Stimulated activated CD8-positive, alpha-beta memory T cell treated with anti-CD3 and anti-CD28 coated beads, Interleukin-2, amount 100 ng/mL, for 1 hour (primary cell): ENCODE measurements at regions not wholly inside any gene's neighbourhood (a gene's known extent, or its start where the extent isn't known, plus 50 kb on each side); places are given as distances from the start of the nearest gene placed in this dataset.

Source experiments
- DNase-seq, 2 donors: peaks; one replicate each; pipeline ENCODE4 v3.0.0-alpha.2; 2020; ENCODE audit warnings: low read depth in 2 of 2

DNA sequence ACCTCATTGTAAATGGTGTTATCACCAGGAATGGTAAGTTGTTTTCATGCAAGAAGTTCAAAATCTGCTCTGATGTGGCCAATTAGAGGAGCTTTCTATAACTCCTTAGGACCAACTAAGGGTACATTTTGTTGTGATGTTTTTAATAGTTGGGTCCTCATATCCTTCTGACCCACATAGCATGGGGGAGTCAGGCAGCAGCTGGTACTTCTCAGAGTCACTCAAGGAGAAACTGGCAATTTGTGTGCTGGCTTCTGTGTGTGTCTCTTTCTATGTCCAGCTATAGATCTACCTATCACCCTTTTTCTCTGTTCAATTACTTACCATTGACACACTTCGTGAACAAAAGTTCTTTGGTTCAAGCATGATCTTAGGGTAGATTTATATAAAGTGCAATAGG is 194.3 kb upstream of the TENM3 start:
- no peak for DNase-seq

DNA sequence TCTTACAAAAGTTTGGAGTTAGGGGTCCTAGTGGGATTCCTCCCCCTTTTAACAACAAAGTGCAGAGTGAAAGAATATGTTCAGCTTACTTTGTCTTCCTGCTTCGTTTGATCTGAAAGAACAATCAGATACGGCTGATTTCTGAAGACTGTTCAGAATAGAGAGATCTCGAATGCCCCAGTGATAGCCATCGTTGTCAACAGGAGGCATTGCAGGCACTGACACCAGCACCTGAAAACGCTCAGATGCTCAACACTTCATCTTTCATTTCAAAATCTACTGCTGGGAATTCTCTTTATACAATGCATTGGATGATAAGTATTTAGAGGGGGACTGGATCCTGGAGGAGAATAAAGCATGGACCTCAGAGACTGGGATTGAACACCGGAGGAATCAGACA is 186.3 kb upstream of the TENM3 start:
- DNase-seq = no peak

DNA sequence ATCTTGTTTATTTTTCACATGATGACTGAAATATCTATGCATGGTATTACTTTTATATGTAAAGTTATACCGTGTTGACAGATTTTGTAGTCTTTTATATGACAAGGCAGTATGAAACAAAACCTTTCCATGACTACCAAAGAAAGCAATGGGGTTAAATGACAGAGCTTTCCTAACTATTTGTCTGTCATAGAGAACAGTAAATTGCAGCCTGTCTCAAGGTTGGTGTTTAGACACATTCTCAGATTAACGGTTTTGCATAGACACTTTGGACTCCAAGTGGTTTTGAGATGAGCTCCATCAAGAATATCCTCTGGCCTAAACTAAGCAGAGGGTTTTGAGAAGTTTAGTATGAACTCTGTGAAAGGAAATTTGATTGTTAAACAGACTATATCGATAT is 180.7 kb upstream of the TENM3 start:
- no peak for DNase-seq

DNA sequence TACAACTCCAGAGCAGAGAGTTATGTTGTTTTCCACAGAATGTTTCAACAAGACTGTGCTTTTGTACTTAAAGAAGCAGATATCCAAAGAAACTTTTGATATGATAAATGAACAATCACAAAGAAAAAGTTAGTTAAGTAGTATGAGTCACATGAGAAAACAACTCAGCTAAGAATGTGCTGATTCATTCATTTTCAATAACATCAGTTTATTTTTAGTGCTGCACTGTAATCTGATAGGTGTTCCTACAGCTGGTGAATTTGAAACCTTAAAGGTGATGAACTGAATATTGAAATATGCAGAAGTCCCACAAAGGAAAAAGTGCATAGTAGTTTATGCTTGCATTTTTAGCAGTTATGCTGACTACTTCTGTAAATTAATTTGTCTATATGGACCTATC is 180.3 kb upstream of the TENM3 start:
- DNase-seq = no peak

DNA sequence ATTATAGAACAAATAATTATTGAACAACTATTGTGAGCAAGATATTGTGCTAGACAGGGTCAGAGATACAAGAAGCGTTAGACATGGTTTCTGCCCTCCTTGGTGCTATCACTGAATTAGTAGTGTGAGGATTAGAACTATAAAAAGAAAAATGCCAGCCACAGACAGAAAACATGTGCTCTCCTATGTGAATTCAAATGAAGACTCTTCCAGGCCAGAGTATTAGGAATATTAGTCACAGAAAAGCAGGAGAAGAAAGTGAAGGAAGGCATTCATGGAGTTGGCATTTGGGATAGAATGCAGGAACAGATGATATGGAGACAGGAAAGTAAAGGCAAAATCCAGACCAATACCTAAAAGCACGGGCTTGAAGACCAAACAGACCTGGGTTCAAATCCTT is 179.6 kb upstream of the TENM3 start:
- no peak for DNase-seq

DNA sequence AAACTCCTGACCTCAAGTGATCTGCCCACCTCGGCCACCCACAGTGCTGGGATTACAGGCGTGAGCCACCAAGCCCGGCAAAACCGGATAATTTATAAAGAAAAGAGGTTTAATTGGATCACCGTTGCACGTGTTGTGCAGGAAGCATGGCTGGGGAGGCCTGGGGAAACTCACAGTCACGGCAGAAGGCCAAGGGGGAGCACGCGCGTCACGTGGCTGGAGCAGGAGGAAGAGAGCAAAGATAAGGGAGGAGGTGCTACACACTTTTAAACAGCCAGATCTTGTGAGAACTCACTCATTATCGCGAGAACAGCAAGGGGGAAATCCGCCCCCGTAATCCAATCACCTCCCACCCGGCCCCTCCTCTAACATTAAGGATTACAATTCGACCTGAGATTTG is 177.9 kb upstream of the TENM3 start:
- DNase-seq = no peak

DNA sequence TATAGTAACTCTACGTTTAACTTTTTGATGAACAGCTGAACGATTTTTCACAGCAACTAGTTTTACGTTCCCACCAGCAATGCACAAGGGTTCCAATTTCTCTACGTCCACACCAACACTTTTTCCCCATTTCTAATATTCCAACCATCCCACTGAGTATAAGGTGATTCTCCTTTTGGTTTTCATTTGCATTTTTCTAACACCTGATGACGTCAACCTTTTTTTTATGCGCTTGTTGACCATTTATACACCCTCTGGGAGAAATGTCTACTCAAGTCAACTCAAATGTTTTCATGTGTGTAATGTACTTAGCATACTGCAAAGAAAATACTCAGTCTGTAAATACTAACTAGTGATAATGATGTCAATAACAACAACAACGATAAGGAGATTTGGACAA is 177.2 kb upstream of the TENM3 start:
- no peak for DNase-seq

DNA sequence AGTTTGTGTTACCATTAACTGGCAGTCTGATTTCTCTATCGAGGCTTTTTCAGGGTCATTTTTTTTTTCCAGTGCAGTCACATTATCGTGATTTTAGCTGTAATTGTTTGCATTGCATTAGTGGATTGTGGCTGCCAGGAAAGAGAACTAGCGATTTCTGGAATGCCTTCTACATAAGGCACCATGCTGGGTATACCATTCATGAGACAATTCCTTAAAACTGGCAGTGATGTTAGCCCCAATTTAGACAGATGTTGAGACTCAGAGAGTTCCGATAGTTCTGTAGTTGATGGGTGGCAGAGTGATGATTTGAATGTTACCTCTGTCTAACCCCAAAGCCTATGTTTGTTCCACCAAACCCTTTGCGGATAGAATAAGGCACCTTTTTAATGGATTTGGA is 175.4 kb upstream of the TENM3 start:
- no peak for DNase-seq

DNA sequence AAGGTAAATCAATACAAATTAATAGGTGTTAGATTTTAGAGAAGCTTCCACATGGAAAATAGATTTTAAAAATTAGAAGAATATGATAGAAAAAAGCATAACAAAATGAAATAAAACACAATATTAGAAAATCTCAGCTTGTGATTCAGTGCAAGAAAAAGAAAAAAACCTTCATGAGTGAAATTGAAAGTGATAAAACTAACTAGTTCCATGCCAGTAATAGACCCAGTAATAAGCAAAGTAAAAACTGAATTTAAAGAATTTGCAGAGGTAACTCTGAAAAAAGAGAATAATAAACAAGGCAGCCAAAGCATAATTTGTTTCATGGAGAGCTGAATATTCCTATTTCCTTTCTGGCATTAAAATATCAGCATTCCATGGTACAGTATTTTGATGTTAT is 174.3 kb upstream of the TENM3 start:
- no peak for DNase-seq

DNA sequence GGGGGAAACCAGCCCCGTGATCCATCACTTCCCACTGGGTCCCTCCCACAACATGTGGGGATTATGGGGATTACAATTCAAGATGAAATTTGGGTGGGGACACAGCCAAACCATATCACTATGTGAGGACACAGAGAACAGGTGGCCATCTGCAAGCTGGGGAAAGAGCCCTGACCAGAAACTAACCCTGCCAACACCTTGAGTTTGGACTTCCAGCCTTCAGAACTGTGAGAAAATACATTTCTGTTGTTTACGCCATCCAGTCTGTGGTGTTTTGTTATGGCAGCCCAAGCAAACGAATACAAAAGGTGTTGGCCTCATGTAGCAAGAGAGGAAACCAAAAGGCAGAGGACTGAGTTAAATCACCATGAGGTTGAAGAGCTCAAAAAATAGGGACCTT is 169.9 kb upstream of the TENM3 start:
- no peak for DNase-seq

DNA sequence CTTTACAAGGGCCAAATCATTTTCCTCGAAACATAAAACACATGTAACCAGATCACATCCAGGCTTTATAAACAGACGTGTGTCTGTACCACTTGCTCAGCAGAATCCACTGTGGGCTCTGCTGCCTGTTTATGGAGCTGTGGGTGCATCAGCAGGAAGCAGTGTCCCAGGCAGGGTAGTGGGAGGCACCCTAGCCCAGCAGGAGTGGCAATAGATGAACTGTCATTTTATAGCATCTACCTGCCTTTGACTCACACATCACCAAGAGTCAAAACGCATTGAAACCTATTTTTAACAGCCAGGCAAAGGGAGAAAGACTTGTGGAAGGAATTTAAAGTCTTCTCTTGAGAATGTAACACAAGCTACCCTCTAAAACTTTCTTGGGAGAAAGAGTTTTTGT is 169.1 kb upstream of the TENM3 start:
- no peak for DNase-seq

DNA sequence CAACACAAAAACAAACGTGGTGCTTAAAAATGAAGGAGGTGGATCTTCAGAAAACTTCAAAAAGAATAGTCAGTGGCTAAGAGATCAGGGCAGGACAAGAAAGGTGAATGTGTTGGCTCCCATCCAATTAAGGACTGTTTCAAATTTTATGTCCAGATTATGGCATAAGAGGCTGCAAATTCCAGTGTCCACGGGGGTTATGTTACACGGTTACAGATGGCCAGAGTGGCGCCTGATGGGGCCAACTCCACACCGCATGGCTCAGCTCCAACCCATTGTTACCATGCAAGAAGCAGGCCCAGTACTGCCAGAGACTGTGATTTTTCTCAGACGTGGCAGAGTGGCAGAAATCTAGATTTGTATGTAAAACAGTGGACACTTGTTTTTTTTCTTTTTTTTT is 168.4 kb upstream of the TENM3 start:
- DNase-seq = no peak

DNA sequence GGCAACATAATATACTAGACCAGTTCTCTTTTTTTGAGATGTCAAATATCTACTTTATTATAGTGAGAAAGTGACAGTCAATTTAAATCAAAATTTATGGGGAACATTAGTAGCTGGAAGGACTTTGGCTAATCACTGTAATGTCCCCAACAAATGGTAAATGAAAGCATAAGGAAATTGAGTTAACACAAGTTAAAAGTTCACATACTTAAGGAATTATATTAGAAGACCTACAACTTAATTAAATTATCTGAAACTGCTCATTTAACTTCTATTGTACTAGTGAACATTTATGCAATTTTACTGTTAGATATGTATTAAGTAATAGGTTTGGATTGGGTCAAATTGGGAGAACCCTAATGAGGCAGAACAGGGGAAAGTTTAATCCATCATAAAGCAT is 160.3 kb upstream of the TENM3 start:
- DNase-seq = no peak

DNA sequence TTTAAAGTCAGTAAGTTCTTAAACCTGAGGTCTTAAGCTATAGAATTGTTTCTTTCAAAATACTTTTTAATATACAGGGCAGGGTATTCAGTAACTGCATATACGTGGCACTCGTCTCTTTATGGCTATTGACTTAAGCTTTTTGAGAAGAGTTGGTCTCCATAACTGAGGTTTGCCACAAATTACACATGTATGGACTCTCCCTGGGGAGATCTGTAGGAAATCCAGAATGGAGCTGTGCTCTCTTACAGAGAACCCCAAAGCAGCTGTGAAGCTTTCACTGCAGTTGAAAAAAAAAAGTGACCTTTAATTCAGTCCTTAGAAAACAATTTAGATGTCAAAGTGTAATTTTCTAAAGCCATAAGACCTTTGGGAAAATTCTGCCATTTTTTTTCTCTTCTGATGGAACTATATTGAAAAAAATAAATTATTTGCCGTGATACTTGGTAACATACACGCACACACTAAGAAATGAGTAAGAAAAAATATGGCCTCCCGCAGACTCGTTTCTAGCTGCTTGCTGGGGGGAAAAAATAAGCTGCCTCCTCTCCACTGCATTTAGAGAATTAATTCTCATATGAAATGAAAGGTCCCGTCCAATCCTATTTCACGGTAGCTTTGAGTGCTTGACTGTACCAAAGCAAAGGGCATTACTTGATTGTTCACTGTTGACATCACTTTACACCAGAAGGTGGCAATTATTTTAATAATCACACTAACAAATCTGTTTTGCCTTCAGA is 159.4 kb upstream of the TENM3 start:
- no peak for DNase-seq

DNA sequence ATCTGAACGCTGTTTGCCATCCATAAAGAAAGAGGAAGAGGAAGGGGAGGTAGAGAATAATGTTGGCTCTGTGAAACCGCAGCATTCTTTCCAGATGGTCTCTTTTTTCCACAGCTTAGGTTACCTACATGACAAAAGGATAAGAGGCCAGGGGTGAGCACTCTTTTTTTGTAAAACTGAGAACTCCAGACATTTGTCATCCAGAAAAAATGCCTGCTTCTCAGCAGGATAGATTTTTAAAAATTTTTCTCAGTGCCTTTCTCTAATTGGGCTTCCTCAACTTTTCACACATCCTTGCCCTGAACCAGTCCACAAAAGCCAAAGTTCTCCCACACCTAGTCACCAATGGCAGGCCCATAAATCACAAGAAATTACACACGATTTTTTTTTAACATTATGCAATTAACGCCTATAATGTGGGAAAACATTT is 158.1 kb upstream of the TENM3 start:
- no peak for DNase-seq

DNA sequence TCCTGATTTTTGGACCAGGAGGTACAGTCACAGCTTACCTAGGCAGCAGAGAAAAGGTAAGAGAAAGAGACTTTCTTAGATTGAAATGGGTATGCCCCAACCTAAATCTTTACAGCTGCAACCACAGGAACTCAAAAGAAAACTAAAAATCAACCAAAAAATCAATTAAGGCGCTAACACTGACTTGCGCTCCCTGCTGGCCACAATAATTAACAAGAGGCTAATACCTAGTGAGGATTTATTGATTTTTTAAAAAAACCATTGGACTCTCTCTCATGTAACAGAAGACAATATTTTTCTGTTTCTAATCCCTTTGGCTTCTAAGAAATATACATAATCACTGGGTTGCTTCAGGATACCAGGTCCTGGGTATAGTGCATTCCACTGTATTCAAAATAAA is 153.9 kb upstream of the TENM3 start:
- no peak for DNase-seq

DNA sequence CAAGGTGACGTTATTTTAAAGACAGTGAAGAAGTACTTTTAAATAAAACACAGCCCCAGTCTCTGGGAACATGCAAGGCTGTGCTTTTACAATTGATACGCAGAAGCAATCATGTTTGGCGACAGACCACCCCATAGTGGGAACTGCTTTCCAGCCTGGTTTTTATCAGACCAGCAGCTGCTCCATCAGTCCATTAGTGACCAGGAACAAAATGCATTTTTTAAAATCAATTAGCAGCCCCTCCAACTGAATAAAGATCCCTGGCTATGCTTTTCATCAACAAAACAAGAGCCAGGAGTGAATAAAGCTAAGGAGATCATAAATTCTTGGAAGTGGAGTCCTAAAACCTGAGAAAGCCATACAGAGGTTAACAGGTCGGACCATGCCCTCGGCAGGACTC is 153.0 kb upstream of the TENM3 start:
- DNase-seq = no peak

DNA sequence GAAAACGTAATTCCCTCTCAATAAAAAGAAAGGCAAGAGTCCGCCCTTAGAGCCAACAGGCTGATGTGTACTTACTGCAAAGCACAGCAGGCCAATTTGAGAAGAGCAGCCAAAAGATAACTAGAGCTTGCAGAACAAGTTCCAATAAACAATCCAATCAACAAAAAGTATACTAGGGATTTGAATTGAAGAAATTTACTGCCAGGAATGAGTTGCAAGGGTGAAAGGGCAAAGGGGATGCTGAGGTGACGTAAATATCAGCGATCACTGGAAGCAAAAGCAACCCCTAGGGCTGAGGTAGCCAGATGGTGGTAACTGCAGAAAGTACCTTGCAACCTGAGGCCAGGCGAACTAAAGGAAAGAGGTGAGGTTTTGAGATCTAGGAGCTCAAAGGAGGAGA is 152.1 kb upstream of the TENM3 start:
- DNase-seq = no peak

DNA sequence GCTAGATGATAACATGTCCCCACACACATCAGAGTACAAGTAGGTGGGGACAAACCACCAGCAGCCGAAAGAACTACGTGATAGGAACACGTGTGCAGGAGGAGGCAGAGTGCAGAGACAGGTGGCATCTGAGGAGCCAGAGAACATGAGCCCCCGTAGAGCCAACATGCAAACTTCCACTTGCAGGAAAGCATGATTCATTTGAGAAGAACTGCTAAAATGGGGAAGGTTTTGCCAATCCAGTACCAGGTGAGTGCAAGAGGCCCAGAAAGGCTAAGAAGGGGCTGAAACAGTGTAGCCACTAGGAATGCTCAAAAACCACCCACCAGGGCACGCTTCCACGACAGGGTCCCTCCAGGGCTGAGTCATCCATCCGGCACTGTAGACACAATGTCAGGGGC is 149.8 kb upstream of the TENM3 start:
- DNase-seq = no peak

DNA sequence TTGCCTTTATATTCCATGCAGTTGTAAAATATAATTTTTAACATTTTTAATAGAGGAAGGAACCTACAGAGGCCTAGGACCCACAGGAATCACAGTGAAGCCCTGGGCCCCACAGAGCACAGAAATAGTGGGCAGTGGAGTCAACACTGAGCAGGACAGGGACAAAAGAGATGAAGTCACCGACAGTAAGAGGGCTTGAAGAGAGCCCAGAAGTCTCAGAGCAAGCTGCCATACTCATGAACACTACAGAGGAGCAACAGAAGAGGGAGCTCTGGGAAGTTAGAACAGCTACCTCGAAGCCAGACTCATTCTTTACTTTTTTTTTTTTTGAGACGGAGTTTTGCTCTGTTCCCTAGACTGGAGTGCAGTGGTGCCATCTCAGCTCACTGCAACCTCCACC is 149.3 kb upstream of the TENM3 start:
- DNase-seq = no peak

DNA sequence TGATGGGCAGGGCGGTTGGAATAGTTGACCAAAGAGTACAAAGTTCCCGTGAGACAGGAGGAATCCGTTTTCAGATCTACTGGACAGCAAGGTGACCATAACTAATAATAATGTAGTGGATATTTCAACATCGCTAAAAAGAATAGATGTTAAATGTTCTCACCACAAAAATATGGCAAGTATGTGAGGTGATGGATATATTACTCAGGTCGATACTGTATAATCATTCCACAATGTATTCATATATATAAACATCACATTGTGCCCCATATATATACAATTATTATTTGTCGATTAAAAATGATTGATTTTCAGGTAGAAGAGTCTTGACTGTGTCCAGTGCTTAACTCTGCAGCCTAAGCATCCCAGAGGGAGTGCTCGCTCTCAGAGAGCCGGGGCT is 141.6 kb upstream of the TENM3 start:
- no peak for DNase-seq

DNA sequence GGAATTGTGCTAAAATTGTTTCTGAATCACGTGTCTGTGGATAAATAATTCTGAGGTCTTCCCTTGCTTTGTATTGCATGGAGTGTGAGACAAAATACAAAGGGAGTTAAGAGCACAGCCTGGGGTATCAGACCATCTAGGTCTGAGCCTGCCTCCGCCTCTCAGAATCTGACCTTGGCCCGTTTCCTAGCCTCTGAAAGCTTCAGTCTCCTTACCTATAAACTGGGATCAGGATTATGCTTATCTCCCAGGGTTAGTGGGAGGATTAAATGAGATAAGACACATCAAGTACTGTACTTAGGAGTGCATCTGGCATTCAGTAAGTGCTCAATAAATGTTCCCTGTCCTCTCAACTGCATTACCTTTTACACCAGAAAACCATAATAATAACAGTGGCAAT is 140.6 kb upstream of the TENM3 start:
- no peak for DNase-seq

DNA sequence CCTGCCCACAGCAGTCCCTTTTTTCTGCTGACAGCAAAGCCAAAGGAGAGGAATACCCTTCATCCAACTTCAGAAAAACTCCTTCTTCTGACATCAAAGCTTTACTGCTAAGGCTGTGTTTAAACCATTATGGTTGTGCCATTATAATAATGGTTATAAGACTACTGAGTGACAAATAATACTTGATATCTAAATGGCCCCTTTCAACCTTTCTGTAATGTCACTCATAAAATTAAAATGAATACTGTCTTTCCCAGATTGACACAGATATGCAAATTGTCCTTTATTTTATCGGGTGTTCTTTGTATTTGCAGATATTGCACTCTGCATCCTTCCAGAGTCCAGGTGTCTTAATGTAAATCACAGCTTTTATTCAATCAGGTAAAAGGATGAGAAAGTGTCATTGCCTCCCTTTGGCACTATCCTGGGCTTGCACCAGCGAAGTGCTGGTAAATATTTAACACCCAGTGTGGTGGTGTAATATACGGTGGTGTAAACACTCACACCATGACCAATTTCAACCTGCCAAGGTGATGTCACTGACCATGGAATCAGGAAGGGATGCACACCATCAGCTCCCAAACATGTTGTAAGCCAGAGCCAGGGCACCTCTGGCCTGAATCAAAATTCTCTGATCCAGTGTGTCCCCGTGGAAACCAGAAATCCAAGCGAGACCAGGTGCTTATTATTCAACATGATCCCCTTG is 139.4 kb upstream of the TENM3 start:
- no peak for DNase-seq

DNA sequence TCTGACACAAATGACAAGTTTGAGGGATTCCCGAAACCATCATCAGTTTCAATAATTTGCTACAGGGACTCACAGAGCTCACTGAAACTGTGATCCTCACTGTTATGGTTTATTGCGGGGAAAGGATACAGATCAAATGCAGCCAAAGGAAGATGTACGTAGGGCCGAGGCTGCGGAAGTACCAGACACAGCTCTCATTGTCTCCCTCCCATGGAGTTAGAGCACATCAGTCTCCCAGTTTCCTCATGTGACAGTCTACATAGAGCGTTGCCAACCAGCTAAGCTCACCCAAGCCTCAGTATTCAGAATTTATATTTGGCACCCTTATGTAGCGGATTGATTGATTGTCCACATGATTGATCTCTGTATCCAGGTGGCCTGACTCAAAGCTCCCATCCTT is 137.8 kb upstream of the TENM3 start:
- DNase-seq = no peak
